GM23338 (cell line): ENCODE measurements at regions not wholly inside any gene's neighbourhood (a gene's known extent, or its start where the extent isn't known, plus 50 kb on each side); places are given as distances from the start of the nearest gene placed in this dataset.

Experiments used
- ATAC-seq: fragments of 200-7000 bp; cut with Tn5 transposase; 3 replicates; pipeline ENCODE4 v1.9.1; 2020
- DNase-seq: peaks from one replicate; pipeline ENCODE4 v3.0.0-alpha.2; 2015; ENCODE audit warnings: low spot score
- H2AFZ ChIP-seq: fragments of 200-600 bp; sonication (generic); 2 replicates; pipeline ENCODE4 v1.8.0; 2016; ENCODE audit warnings: antibody characterized with exemption, mild to moderate bottlenecking, moderate library complexity
- H3F3A ChIP-seq: fragments of 200-600 bp; sonication (generic); replicated peaks from 2 replicates; pipeline ENCODE4 v1.8.0; 2017; ENCODE audit warnings: antibody characterized with exemption, mixed run types, low read depth
- H3K27ac ChIP-seq: fragments of 200-600 bp; sonication (generic); 2 replicates; pipeline ENCODE4 v1.6.1; 2016; ENCODE audit warnings: low read depth
- H3K27me3 ChIP-seq: fragments of 200-600 bp; sonication (generic); 2 replicates; pipeline ENCODE4 v1.8.0; 2016; ENCODE audit warnings: mild to moderate bottlenecking, mixed run types, moderate library complexity; ENCODE audit not compliant: insufficient read depth
- H3K36me3 ChIP-seq: fragments of 200-600 bp; sonication (generic); 2 replicates; pipeline ENCODE4 v1.8.0; 2016; ENCODE audit warnings: mild to moderate bottlenecking; ENCODE audit not compliant: insufficient read depth
- H3K4me1 ChIP-seq: fragments of 200-600 bp; sonication (generic); 2 replicates; pipeline ENCODE4 v1.8.0; 2016; ENCODE audit warnings: mild to moderate bottlenecking, moderate library complexity; ENCODE audit not compliant: insufficient read depth
- H3K4me2 ChIP-seq: fragments of 200-600 bp; sonication (generic); 2 replicates; pipeline ENCODE4 v1.7.1; 2017; ENCODE audit warnings: mixed run types
- H3K4me3 ChIP-seq: fragments of 200-600 bp; sonication (generic); 2 replicates; pipeline ENCODE4 v1.6.1; 2016; ENCODE audit warnings: mixed run types
- H3K79me2 ChIP-seq: fragments of 200-600 bp; sonication (generic); replicated peaks from 2 replicates; pipeline ENCODE4 v1.8.0; 2017; ENCODE audit warnings: mild to moderate bottlenecking; ENCODE audit not compliant: insufficient read depth
- H3K9me2 ChIP-seq: fragments of 200-600 bp; sonication (generic); 2 replicates; pipeline ENCODE4 v1.8.0; 2017; ENCODE audit not compliant: insufficient read depth
- H4K20me1 ChIP-seq: fragments of 200-600 bp; sonication (generic); replicated peaks from 2 replicates; pipeline ENCODE4 v1.8.0; 2017; ENCODE audit warnings: mild to moderate bottlenecking; ENCODE audit not compliant: insufficient read depth
- H3K27ac Mint-ChIP-seq: 2 replicates; pipeline ENCODE4 v1.8.0; 2020; ENCODE audit warnings: inconsistent platforms, mild to moderate bottlenecking, moderate library complexity, mixed read lengths
- H3K27me3 Mint-ChIP-seq: 3 replicates; pipeline ENCODE4 v1.8.0; 2022; ENCODE audit warnings: low read depth, mild to moderate bottlenecking, moderate library complexity, mixed read lengths, inconsistent platforms; ENCODE audit not compliant: insufficient read depth, poor library complexity
- H3K36me3 Mint-ChIP-seq: 3 replicates; pipeline ENCODE4 v1.8.0; 2021; ENCODE audit warnings: low read depth, mild to moderate bottlenecking, inconsistent platforms, moderate library complexity, mixed read lengths
- H3K4me1 Mint-ChIP-seq: 3 replicates; pipeline ENCODE4 v1.8.0; 2020; ENCODE audit warnings: mild to moderate bottlenecking, inconsistent platforms, mixed read lengths
- H3K4me3 Mint-ChIP-seq: 3 replicates; pipeline ENCODE4 v1.8.0; 2021; ENCODE audit warnings: moderate library complexity, mild to moderate bottlenecking, inconsistent platforms, mixed read lengths
- H3K9me3 Mint-ChIP-seq: 3 replicates; pipeline ENCODE4 v1.8.0; 2020; ENCODE audit warnings: moderate library complexity, mild to moderate bottlenecking, inconsistent platforms, mixed read lengths
- EZH2 ChIP-seq: fragments of 200-600 bp; sonication (generic); IDR thresholded peaks from one replicate; pipeline ENCODE4 v1.8.0; 2017; ENCODE audit warnings: antibody characterized with exemption, mild to moderate bottlenecking, low read depth; ENCODE audit not compliant: unreplicated experiment
- NANOG ChIP-seq: IDR thresholded peaks from 2 replicates; pipeline ENCODE4 v1.6.1; 2016; ENCODE audit warnings: antibody characterized with exemption, borderline replicate concordance
- STAT1 ChIP-seq: IDR thresholded peaks from one replicate; pipeline ENCODE4 v1.6.1; 2016; ENCODE audit warnings: antibody characterized with exemption; ENCODE audit not compliant: unreplicated experiment
- ZNF114 ChIP-seq: fragments of 250-450 bp; sonication (Bioruptor Pico); IDR thresholded peaks from 2 replicates; pipeline ENCODE4 v1.5.0; 2020; ENCODE audit warnings: mild to moderate bottlenecking, moderate library complexity
- ZNF331 ChIP-seq: fragments of 250-450 bp; sonication (Bioruptor Pico); IDR thresholded peaks from 2 replicates; pipeline ENCODE4 v1.5.0; 2020; ENCODE audit warnings: low read depth, mild to moderate bottlenecking, moderate library complexity
- TF ChIP-seq, protein P1 (sequence below): fragments of 250-450 bp; sonication (Bioruptor Pico); IDR thresholded peaks from 2 replicates; pipeline ENCODE4 v1.5.0; 2020; ENCODE audit warnings: mild to moderate bottlenecking, moderate library complexity
- TF ChIP-seq, protein P2 (sequence below): IDR thresholded peaks from 2 replicates; pipeline ENCODE4 v1.6.1; 2016; ENCODE audit warnings: antibody characterized with exemption

DNA sequence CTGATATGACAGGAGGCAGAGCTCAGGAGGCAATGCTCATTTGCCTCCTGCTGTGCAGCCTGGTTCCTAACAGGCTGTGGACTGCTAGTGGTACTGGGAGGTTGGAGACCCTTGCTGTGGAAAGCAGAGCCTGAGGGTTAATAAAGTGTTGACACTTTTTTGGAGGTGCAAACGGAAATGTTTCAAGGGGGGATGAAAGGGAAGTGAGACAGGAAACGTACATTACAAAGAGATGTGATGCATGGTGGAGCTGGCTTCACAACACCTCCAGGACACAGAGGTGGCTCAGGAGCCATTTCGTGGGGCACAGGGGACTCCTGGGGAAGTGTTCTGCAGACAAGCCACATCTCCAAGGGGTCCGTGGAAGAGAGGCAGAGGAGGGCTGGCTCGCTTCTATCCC is 137.6 kb upstream of the SVIL start (continued):
- TF ChIP-seq, protein P1, sequence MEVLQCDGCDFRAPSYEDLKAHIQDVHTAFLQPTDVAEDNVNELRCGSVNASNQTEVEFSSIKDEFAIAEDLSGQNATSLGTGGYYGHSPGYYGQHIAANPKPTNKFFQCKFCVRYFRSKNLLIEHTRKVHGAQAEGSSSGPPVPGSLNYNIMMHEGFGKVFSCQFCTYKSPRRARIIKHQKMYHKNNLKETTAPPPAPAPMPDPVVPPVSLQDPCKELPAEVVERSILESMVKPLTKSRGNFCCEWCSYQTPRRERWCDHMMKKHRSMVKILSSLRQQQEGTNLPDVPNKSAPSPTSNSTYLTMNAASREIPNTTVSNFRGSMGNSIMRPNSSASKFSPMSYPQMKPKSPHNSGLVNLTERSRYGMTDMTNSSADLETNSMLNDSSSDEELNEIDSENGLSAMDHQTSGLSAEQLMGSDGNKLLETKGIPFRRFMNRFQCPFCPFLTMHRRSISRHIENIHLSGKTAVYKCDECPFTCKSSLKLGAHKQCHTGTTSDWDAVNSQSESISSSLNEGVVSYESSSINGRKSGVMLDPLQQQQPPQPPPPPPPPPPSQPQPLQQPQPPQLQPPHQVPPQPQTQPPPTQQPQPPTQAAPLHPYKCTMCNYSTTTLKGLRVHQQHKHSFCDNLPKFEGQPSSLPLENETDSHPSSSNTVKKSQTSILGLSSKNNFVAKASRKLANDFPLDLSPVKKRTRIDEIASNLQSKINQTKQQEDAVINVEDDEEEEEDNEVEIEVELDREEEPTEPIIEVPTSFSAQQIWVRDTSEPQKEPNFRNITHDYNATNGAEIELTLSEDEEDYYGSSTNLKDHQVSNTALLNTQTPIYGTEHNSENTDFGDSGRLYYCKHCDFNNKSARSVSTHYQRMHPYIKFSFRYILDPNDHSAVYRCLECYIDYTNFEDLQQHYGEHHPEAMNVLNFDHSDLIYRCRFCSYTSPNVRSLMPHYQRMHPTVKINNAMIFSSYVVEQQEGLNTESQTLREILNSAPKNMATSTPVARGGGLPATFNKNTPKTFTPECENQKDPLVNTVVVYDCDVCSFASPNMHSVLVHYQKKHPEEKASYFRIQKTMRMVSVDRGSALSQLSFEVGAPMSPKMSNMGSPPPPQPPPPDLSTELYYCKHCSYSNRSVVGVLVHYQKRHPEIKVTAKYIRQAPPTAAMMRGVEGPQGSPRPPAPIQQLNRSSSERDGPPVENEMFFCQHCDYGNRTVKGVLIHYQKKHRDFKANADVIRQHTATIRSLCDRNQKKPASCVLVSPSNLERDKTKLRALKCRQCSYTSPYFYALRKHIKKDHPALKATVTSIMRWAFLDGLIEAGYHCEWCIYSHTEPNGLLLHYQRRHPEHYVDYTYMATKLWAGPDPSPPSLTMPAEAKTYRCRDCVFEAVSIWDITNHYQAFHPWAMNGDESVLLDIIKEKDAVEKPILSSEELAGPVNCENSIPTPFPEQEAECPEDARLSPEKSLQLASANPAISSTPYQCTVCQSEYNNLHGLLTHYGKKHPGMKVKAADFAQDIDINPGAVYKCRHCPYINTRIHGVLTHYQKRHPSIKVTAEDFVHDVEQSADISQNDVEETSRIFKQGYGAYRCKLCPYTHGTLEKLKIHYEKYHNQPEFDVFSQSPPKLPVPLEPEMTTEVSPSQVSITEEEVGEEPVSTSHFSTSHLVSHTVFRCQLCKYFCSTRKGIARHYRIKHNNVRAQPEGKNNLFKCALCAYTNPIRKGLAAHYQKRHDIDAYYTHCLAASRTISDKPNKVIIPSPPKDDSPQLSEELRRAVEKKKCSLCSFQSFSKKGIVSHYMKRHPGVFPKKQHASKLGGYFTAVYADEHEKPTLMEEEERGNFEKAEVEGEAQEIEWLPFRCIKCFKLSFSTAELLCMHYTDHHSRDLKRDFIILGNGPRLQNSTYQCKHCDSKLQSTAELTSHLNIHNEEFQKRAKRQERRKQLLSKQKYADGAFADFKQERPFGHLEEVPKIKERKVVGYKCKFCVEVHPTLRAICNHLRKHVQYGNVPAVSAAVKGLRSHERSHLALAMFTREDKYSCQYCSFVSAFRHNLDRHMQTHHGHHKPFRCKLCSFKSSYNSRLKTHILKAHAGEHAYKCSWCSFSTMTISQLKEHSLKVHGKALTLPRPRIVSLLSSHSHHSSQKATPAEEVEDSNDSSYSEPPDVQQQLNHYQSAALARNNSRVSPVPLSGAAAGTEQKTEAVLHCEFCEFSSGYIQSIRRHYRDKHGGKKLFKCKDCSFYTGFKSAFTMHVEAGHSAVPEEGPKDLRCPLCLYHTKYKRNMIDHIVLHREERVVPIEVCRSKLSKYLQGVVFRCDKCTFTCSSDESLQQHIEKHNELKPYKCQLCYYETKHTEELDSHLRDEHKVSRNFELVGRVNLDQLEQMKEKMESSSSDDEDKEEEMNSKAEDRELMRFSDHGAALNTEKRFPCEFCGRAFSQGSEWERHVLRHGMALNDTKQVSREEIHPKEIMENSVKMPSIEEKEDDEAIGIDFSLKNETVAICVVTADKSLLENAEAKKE (CRISPR knock-in tag): no peak
- no peak for TF ChIP-seq STAT1
- no peak for TF ChIP-seq ZNF331

DNA sequence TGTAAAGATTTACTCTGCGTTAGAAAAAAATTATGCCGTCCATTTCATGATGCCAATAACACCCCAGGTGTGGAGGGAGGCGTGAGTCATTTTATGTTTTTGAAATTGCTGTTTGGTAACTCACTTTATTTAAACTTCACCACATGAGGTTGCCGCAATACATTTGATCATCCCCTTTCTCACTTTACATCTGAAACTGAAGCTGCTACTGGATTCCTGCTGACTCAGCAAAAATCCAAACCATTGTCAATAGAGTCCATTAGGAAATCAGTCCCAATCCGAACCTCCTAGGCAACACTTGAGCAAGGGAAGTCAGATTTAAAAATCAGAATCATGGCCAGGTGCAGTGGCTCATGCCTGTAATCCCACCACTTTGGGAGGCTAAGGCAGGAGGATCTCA is 136.6 kb upstream of the SVIL start:
- Histone ChIP-seq H3K4me2 (no peak overlapping the region), H3K4me3 (no peak overlapping the region), H2AFZ (0 out of 2 replicates have a peak overlapping the region, but pooled peaks have one; percentile 7), H3K79me2 (no peaks in the 10 kb centered on the region), H4K20me1 (no peaks in the 10 kb centered on the region), H3K27ac (no peak overlapping the region), H3F3A (no peaks in the 10 kb centered on the region), H3K4me1 (no peaks in the 10 kb centered on the region), H3K27me3 (no peaks in the 10 kb centered on the region), H3K9me2 (peaks cover 5% of the 10 kb centered on the region; the same call in 1 of the 2 replicates), H3K36me3 (no peaks in the 10 kb centered on the region)
- Mint-ChIP-seq H3K9me3 (peaks cover 21% of the 10 kb centered on the region), H3K27me3 (peaks cover 2% of the 10 kb centered on the region), H3K4me1 (peaks cover 7% of the 10 kb centered on the region; the same call in 1 of the 3 replicates), H3K27ac (peak overlapping the region; percentile 4; the same call in 1 of the 2 replicates), H3K36me3 (peaks cover 11% of the 10 kb centered on the region; the same call in 2 of the 3 replicates), H3K4me3 (no peak overlapping the region)
- ATAC-seq (no peak), DNase-seq (no peak)
- TF ChIP-seq, protein P1 (CRISPR knock-in tag): no peak
- TF ChIP-seq, protein P2, sequence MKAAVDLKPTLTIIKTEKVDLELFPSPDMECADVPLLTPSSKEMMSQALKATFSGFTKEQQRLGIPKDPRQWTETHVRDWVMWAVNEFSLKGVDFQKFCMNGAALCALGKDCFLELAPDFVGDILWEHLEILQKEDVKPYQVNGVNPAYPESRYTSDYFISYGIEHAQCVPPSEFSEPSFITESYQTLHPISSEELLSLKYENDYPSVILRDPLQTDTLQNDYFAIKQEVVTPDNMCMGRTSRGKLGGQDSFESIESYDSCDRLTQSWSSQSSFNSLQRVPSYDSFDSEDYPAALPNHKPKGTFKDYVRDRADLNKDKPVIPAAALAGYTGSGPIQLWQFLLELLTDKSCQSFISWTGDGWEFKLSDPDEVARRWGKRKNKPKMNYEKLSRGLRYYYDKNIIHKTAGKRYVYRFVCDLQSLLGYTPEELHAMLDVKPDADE: no peak
- no peak for TF ChIP-seq STAT1
- no peak for TF ChIP-seq EZH2
- TF ChIP-seq ZNF114 (CRISPR knock-in tag): no peak
- no peak for TF ChIP-seq ZNF331
- TF ChIP-seq NANOG: no peak
